Testis (tissue), 2 donors: ENCODE measurements at regions not wholly inside any gene's neighbourhood (a gene's known extent, or its start where the extent isn't known, plus 50 kb on each side); places are given as distances from the start of the nearest gene placed in this dataset.

Source experiments
- DNase-seq: peaks from one replicate; pipeline ENCODE4 v3.0.0-alpha.2; 2019
- H3K27ac ChIP-seq, 2 donors: fragments of 200-600 bp; sonication (generic); one replicate each; pipeline ENCODE4 v1.5.1; 2019
- H3K27me3 ChIP-seq: fragments of 200-600 bp; sonication (generic); one replicate; pipeline ENCODE4 v1.5.1; 2019
- H3K36me3 ChIP-seq: fragments of 200-600 bp; sonication (generic); one replicate; pipeline ENCODE4 v1.5.1; 2017; ENCODE audit warnings: low read depth; ENCODE audit errors: missing control alignments
- H3K4me1 ChIP-seq: fragments of 200-600 bp; sonication (generic); one replicate; pipeline ENCODE4 v1.5.1; 2019
- H3K4me3 ChIP-seq, 2 donors: fragments of 200-600 bp; sonication (generic); one replicate each; pipeline ENCODE4 v1.5.1; 2017 to 2019
- H3K9me3 ChIP-seq: fragments of 200-600 bp; sonication (generic); one replicate; pipeline ENCODE4 v1.5.1; 2017
- CTCF ChIP-seq, 3 experiments: fragments of 450-650 bp in 2 of 3; fragments of 200-600 bp in 1 of 3; sonication (generic) in 1 of 3; IDR thresholded peaks; one replicate each; pipeline ENCODE4 v1.5.1; 2016 to 2019; ENCODE audit warnings: antibody characterized with exemption in 3 of 3, mild to moderate bottlenecking in 2 of 3, moderate library complexity in 1 of 3
- POLR2A ChIP-seq: fragments of 450-650 bp; IDR thresholded peaks from one replicate; pipeline ENCODE4 v1.6.1; 2017; ENCODE audit warnings: antibody characterized with exemption, mild to moderate bottlenecking, moderate library complexity
- WGBS, 2 donors: methylation state at CpG; one replicate each; pipeline ENCODE4 v1.1.5; 2018; 5-methylcytosine and 5-hydroxymethylcytosine counted together
- intact Hi-C: fragments of 100-400 bp; cut with DNase I; formaldehyde crosslinking; loops from one replicate; pipeline ENCODE4 v1.15.1; 2023; ENCODE audit warnings: low total_unique reads

GRCh38 chrX:39144956-39145355 lies 343.7 kb downstream of the MID1IP1 start:
- Histone ChIP-seq H3K36me3 (no peaks in the 10 kb centered on the region), H3K27me3 (no peaks in the 10 kb centered on the region), H3K9me3 (no peaks in the 10 kb centered on the region), H3K27ac (no peak overlapping the region), H3K4me1 (no peaks in the 10 kb centered on the region), H3K4me3 (no peak overlapping the region)
- no peak for DNase-seq
- TF ChIP-seq POLR2A (no peak), CTCF (IDR thresholded peaks at IDR 0.05) (no peak)
- WGBS, 2 donors, result 74 to 79% methylated on average over 5 to 7 of the region's 7 CpGs
- intact Hi-C loops, result no loop called here

GRCh38 chrX:39145859-39146258 lies 344.6 kb downstream of the MID1IP1 start:
- DNase-seq, result no peak
- Histone ChIP-seq H3K36me3 (no peaks in the 10 kb centered on the region), H3K27ac (no peak overlapping the region), H3K4me3 (no peak overlapping the region), H3K4me1 (no peaks in the 10 kb centered on the region), H3K27me3 (no peaks in the 10 kb centered on the region), H3K9me3 (no peaks in the 10 kb centered on the region)
- TF ChIP-seq CTCF (IDR thresholded peaks at IDR 0.05) (no peak), POLR2A (no peak)
- intact Hi-C loops, result no loop called here

- TF ChIP-seq CTCF (IDR thresholded peaks at IDR 0.05), result peak; percentile 42 to 63 (median 57)
- TF ChIP-seq POLR2A, result no peak
- H3K36me3 ChIP-seq, result no peaks in the 10 kb centered on the region
- DNase-seq, result peak; percentile 89
- H3K9me3 ChIP-seq, result no peaks in the 10 kb centered on the region
- no peaks in the 10 kb centered on the region for H3K4me1 ChIP-seq
- H3K27ac ChIP-seq, result no peak overlapping the region
- 17 to 22% methylated on average over 8 of the region's 8 CpGs for WGBS, 2 donors
- intact Hi-C loops, result no loop called here
- no peaks in the 10 kb centered on the region for H3K27me3 ChIP-seq
- H3K4me3 ChIP-seq, result no peak overlapping the region
These were observed 348.5 kb downstream of the MID1IP1 start for GRCh38 chrX:39149761-39150160.

- intact Hi-C loops, result no loop called here
- Histone ChIP-seq H3K27ac (no peak overlapping the region), H3K36me3 (no peaks in the 10 kb centered on the region), H3K27me3 (no peaks in the 10 kb centered on the region), H3K9me3 (no peaks in the 10 kb centered on the region), H3K4me3 (no peak overlapping the region), H3K4me1 (no peaks in the 10 kb centered on the region)
- 41 to 52% methylated on average over 4 to 5 of the region's 5 CpGs for WGBS, 2 donors
- no peak for DNase-seq
- no peak for TF ChIP-seq POLR2A
- no peak for TF ChIP-seq CTCF (IDR thresholded peaks at IDR 0.05)
These were observed 349.0 kb downstream of the MID1IP1 start for GRCh38 chrX:39150220-39150619.

GRCh38 chrX:39150621-39151020 lies 349.4 kb downstream of the MID1IP1 start:
- no peak overlapping the region for H3K4me3 ChIP-seq
- H3K27ac ChIP-seq, result no peak overlapping the region
- no peaks in the 10 kb centered on the region for H3K36me3 ChIP-seq
- intact Hi-C loops, result no loop called here
- H3K4me1 ChIP-seq, result no peaks in the 10 kb centered on the region
- H3K27me3 ChIP-seq, result no peaks in the 10 kb centered on the region
- WGBS, 2 donors, result 68 to 75% methylated on average over 5 of the region's 5 CpGs
- no peaks in the 10 kb centered on the region for H3K9me3 ChIP-seq
- DNase-seq, result no peak
- TF ChIP-seq POLR2A (no peak), CTCF (IDR thresholded peaks at IDR 0.05) (no peak)
